SK-N-SH treated with all-trans-retinoic acid at 6 μM for 48 hours (cell line): ENCODE measurements at regions not wholly inside any gene's neighbourhood (a gene's known extent, or its start where the extent isn't known, plus 50 kb on each side); places are given as distances from the start of the nearest gene placed in this dataset.

Source experiments
- ISL1 ChIP-seq: fragments of 250-450 bp; sonication (Bioruptor Pico); IDR thresholded peaks from 2 replicates; pipeline ENCODE4 v2.1.2; 2022; ENCODE audit warnings: mild to moderate bottlenecking, moderate library complexity
- PPARA ChIP-seq: fragments of 250-450 bp; sonication (Bioruptor Pico); IDR thresholded peaks from 2 replicates; pipeline ENCODE4 v1.5.0; 2020; ENCODE audit warnings: mild to moderate bottlenecking, borderline replicate concordance
- RARB ChIP-seq: fragments of 250-450 bp; sonication (Bioruptor Pico); IDR thresholded peaks from 2 replicates; pipeline ENCODE4 v1.8.0; 2021; ENCODE audit warnings: mild to moderate bottlenecking, moderate library complexity
- SNAI2 ChIP-seq: fragments of 250-450 bp; sonication (Bioruptor Pico); IDR thresholded peaks from 2 replicates; pipeline ENCODE4 v1.5.0; 2020; ENCODE audit warnings: mild to moderate bottlenecking, moderate library complexity

DNA sequence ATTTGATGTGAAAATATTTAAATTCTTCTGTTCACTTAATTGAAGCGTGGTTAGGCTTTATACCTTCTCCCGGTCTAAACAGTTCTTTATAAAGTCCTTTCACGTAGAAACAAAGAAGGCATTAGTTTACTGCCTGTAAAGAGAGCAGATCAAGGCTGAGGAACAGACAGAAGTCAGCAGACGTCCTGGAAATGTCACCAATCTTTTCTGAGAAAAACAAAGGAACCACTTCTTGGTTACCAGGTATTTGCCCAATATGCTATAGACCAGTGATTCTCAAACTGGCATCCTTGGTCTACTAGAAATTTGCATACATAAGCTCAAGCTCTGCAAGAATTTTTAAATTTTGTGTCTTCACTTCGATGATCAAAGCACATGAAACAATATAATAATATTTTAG is 89.2 kb upstream of the STK17B start:
- TF ChIP-seq SNAI2 (no peak), ISL1 (no peak), RARB (CRISPR knock-in tag) (no peak), PPARA (CRISPR knock-in tag) (no peak)
